Erythroblast (primary cell): ENCODE measurements at regions not wholly inside any gene's neighbourhood (a gene's known extent, or its start where the extent isn't known, plus 50 kb on each side); places are given as distances from the start of the nearest gene placed in this dataset.

Source experiments
- GATA1 ChIP-seq: IDR thresholded peaks from 2 replicates; pipeline ENCODE4 v1.6.1; 2011; ENCODE audit warnings: low read depth, mild to moderate bottlenecking, control low read depth, low read length, moderate library complexity
- POLR2A ChIP-seq: IDR thresholded peaks from 2 replicates; pipeline ENCODE4 v1.6.1; 2011; ENCODE audit warnings: mild to moderate bottlenecking, low read length

GRCh38 chr1:101145449-101145820 is 91.4 kb upstream of the S1PR1 start:
- TF ChIP-seq POLR2A (no peak), GATA1 (no peak)
